Gastrocnemius medialis (tissue), 4 donors: ENCODE measurements at regions not wholly inside any gene's neighbourhood (a gene's known extent, or its start where the extent isn't known, plus 50 kb on each side); places are given as distances from the start of the nearest gene placed in this dataset.

Experiments used
- CTCF ChIP-seq, 5 experiments: fragments of 450-650 bp in 3 of 5; fragments of 200-600 bp in 2 of 5; sonication (generic) in 2 of 5; IDR thresholded peaks in 4 of 5; conservative IDR thresholded peaks in 1 of 5; 1 replicate in 4 of 5; 2 replicates in 1 of 5; pipeline ENCODE4 v1.5.1; 2016 to 2019; ENCODE audit warnings: antibody characterized with exemption in 5 of 5, mild to moderate bottlenecking in 3 of 5, moderate library complexity in 3 of 5
- POLR2A ChIP-seq, 2 donors: fragments of 450-650 bp; IDR thresholded peaks; one replicate each; pipeline ENCODE4 v1.6.1; 2017; ENCODE audit warnings: antibody characterized with exemption in 2 of 2, mild to moderate bottlenecking in 2 of 2, moderate library complexity in 2 of 2

DNA sequence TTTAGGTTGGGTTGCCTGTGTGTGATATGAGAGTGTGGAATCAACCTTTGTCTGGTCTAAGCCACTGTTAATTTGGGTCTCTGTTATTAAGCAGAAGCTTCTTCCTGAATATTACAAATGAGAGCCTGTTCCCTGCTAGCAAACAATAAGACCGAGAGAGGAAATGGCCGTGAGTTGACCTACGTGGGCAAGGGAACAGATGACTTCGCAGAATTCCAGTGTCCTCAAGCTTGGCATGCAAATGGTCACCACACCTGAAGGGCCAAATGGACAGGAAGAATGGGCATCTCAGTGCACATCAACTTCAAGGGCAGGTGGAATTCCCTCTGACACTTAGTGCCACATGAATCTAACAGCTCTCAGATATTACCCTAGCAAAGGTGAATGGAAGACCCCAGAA, 250.8 kb upstream of the FOXF1 start:
- no peak for TF ChIP-seq POLR2A (IDR thresholded peaks at IDR 0.05)
- no peak for TF ChIP-seq CTCF (IDR thresholded peaks at IDR 0.05 in 4 of 5, conservative IDR thresholded peaks at IDR 0.05 in 1 of 5)
